ENCODE measurements at regions not wholly inside any gene's neighbourhood (a gene's known extent, or its start where the extent isn't known, plus 50 kb on each side); places are given as distances from the start of the nearest gene placed in this dataset.

GRCh38 chr12:111073370-111073769, 153.0 kb upstream of the MYL2 start:
- TF ChIP-seq WRNIP1 (IDR thresholded peaks at IDR 0.05; ENCODE audit: borderline replicate concordance, low read depth, low read length) (no peak), TAF1 (IDR thresholded peaks at IDR 0.05; ENCODE audit: borderline replicate concordance, low read depth, low read length) (no peak), BCL11A (IDR thresholded peaks at IDR 0.05; ENCODE audit: low read depth, low read length) (no peak)
- ChIA-PET POLR2A (no interaction called here), RAD21 (ENCODE audit: unreplicated experiment) (no interaction called here), SMC1A (ENCODE audit: uncharacterized antibody, unreplicated experiment) (interaction anchor here (1.2 kb wide), 1 partner anchor 15 kb away, joined by 3 read pairs; no protein-coding TSS in a partner anchor), CTCF (no interaction called here)
- no peak for DNase-seq (ENCODE audit: low read depth, low spot score)
- Histone ChIP-seq H3K4me3 (no peak overlapping the region), H3K9ac (ENCODE audit: control insufficient read depth, insufficient read depth, low read length) (no peak overlapping the region), H3K27me3 (replicated peaks in 1 of 2; ENCODE audit: control insufficient read depth in 2 of 2, insufficient read depth in 2 of 2, low read length in 1 of 2) (no peaks in the 10 kb centered on the region; a peak in 1 of 4 replicates), H3K4me2 (ENCODE audit: control insufficient read depth, insufficient read depth) (no peak overlapping the region), H4K20me1 (ENCODE audit: control insufficient read depth, insufficient read depth) (no peaks in the 10 kb centered on the region), H3K27ac (ENCODE audit: control insufficient read depth, insufficient read depth) (no peak overlapping the region), H3K79me2 (ENCODE audit: control insufficient read depth, insufficient read depth, low read length) (no peaks in the 10 kb centered on the region), H3K4me1 (ENCODE audit: control insufficient read depth, insufficient read depth, low read length) (no peaks in the 10 kb centered on the region), H3K9me3 (replicated peaks; ENCODE audit: control insufficient read depth, insufficient read depth, low read length) (no peaks in the 10 kb centered on the region), H2AFZ (ENCODE audit: control insufficient read depth, low read depth, low read length) (no peak overlapping the region), H3K36me3 (ENCODE audit: control insufficient read depth in 2 of 2, insufficient read depth in 2 of 2, low read length in 1 of 2) (no peaks in the 10 kb centered on the region)
- intact Hi-C loops (cut with micrococcal nuclease; ENCODE audit: unreplicated experiment) (no loop called here), in situ Hi-C loops (cut with MboI) (no loop called here)
- FAIRE-seq, result no peak
- no peak for ATAC-seq
- no TSS peak for BruUV-seq (replicated peaks)
- WGBS (ENCODE audit: insufficient coverage, insufficient replicate concordance, low lambda C conversion rate, missing lambda C conversion rate), result 37% methylated on average over 4 of the region's 4 CpGs

GRCh38 chr12:111072299-111072698, 151.9 kb upstream of the MYL2 start:
- in situ Hi-C loops (cut with MboI) (no loop called here), intact Hi-C loops (cut with micrococcal nuclease; ENCODE audit: unreplicated experiment) (no loop called here)
- ChIA-PET CTCF (no interaction called here), SMC1A (ENCODE audit: uncharacterized antibody, unreplicated experiment) (no interaction called here), RAD21 (ENCODE audit: unreplicated experiment) (no interaction called here), POLR2A (no interaction called here)
- Histone ChIP-seq H3K9me3 (replicated peaks; ENCODE audit: control insufficient read depth, insufficient read depth, low read length) (no peaks in the 10 kb centered on the region), H2AFZ (ENCODE audit: control insufficient read depth, low read depth, low read length) (no peak overlapping the region), H3K9ac (ENCODE audit: control insufficient read depth, insufficient read depth, low read length) (no peak overlapping the region), H4K20me1 (ENCODE audit: control insufficient read depth, insufficient read depth) (no peaks in the 10 kb centered on the region), H3K4me2 (ENCODE audit: control insufficient read depth, insufficient read depth) (no peak overlapping the region), H3K4me3 (no peak overlapping the region), H3K27ac (ENCODE audit: control insufficient read depth, insufficient read depth) (no peak overlapping the region), H3K27me3 (replicated peaks in 1 of 2; ENCODE audit: control insufficient read depth in 2 of 2, insufficient read depth in 2 of 2, low read length in 1 of 2) (no peaks in the 10 kb centered on the region; a peak in 1 of 4 replicates), H3K36me3 (ENCODE audit: control insufficient read depth in 2 of 2, insufficient read depth in 2 of 2, low read length in 1 of 2) (no peaks in the 10 kb centered on the region), H3K4me1 (ENCODE audit: control insufficient read depth, insufficient read depth, low read length) (no peaks in the 10 kb centered on the region), H3K79me2 (ENCODE audit: control insufficient read depth, insufficient read depth, low read length) (no peaks in the 10 kb centered on the region)
- no TSS peak for BruUV-seq (replicated peaks)
- DNase-seq (ENCODE audit: low read depth, low spot score) (no peak), ATAC-seq (no peak), FAIRE-seq (no peak)
- TF ChIP-seq JUNB (IDR thresholded peaks at IDR 0.05) (no peak), E4F1 (IDR thresholded peaks at IDR 0.05; ENCODE audit: borderline replicate concordance, partially characterized antibody) (no peak), EZH2 (IDR thresholded peaks at IDR 0.05; ENCODE audit: borderline replicate concordance, control insufficient read depth, low read depth, low read length) (no peak)
